AG20443 (cell line): ENCODE measurements at regions not wholly inside any gene's neighbourhood (a gene's known extent, or its start where the extent isn't known, plus 50 kb on each side); places are given as distances from the start of the nearest gene placed in this dataset.

Source experiments
- DNase-seq: peaks from one replicate; pipeline ENCODE4 v3.0.0; 2012; ENCODE audit warnings: low spot score, mixed read lengths

DNA sequence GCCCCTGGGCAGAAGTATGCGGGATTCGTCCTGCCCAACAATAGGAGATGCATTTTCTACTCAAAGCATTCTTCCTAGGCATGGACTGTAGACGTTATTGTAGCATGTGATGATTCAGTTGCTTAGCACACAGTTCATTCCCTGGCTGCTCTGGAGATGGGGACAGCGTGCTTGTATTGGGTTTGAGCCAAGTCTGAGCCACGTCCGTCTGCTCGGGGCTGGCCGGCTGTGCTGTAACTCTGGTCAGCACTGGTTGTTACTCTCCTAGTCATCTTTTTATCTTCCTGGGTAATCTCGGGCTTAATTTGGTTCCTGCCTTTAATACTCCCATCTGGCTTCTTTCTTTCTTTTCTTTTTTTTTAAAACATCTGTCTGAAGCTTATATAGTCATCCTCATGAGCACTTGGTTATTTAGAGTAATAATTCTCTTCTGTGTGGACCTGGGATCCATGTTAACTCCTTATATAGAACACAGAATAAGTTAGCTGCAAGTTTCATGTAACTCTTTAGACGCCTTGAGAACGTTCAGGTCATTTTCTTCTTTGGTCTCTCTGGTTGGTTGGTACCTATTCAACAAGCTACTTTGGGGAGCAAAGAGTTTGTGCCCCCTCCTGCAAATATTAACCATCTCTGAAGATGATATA is 118.8 kb upstream of the RPS23 start:
- peak; percentile 93 for DNase-seq

DNA sequence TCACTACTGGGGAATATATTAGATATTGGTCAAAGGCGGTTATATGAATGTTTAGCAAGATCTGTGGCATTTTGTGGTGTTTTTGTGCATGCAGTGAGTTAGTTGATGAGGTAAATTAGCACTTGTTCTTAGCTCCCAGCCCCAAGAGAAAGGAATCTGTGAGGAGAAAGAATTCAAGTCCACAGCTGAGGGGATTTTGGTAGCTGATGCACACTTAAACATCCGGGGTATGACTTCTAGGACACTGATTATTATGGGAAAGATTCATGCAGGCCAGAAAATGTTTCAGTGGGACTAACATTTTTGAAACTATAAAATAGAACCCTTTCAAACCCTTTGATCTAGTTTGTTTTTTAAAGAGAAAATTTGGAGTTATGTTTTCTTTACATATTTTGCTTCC is 118.2 kb upstream of the RPS23 start:
- DNase-seq, result no peak

DNA sequence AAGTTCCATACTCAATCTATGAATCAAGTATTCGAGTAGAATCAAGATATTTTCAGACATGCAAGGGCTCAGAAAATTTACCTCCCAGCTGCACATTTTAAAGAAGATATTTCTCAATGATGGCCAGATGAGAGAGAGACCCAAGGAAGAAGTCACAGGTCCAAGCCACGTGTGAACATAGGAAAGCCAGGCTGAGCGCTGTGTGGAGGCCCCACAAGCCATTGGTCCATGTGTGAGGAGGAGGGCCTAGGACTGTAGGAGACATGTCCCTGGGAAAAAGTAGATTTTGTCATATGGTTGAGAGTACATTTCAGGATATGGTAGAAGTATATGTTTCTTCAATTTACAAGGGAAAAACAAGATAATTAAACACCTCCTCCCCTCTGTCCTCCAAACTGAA is 115.8 kb upstream of the RPS23 start:
- DNase-seq, result no peak

DNA sequence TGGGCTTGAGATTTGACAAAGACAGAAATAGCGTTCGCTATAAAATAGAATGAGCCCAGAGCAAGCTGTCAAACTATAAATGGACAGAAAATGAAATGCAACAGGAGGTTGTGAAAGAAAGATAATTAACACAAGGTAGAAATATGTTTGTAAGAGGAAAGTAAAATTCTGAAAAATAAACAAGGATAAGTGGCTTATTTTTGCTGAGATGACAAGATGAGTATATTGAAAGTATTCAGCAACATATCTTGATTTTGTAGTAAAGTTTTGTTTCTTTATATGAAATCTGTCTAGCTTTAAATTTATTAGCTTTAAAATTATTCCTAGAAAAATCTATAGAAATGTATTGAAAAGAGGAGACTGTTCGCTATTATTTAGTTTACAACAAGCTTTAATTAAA is 111.9 kb upstream of the RPS23 start:
- DNase-seq, result no peak

DNA sequence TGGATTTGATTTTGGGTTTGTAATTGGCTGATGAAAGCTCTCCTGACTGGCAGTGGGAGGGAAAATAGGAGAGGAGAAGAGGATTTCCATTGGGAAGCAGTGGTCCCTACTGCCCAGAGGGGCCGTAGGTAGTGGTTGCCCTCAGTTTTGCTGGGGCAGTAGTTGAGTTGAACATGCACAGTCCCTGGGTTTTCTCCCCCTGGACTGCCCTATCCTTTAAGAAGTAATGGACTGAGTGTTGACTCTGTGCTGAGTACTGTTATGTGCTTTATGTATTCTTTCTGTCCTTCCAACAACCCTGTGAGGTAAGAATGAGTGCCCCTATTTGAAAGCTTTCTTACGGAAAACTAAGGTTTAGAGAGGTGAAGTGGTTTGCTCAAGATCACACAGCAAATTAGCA is 111.2 kb upstream of the RPS23 start:
- no peak for DNase-seq

DNA sequence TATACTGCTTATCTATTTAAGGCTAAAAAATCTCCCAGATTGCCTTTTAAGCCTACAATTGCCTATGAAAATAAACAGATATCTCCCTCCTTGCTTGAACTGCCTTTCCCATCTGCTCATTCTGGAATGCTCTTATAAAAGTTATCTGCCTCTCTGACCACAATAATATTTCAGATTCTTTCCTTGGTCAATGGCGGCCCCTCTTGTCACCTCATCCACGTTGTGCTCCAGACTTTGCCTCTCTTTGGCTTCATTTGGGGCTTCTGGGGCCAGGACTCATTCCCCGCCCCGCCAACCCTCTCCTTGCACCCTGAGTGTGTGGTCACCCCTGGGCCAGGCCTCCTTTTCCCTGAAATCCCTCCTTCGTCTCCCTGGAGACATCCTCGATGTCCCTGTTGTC is 110.0 kb upstream of the RPS23 start:
- peak; percentile 59 for DNase-seq

DNA sequence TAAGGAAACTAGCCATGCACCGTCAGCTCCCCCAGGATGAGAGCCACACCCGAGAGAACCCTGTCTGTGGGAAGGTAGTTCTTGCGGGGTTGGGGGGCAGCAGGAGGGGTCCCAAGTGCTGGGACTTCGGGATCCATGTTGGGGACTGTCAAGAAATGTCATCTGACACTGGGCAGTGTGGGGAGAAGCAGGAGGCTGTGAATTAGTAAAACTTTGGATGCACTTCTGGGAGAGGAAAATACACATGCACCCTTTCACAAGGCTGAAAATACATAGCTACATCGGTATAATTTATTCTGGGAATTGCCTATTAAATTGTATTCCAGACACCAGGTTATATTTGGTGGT is 109.6 kb upstream of the RPS23 start:
- no peak for DNase-seq

DNA sequence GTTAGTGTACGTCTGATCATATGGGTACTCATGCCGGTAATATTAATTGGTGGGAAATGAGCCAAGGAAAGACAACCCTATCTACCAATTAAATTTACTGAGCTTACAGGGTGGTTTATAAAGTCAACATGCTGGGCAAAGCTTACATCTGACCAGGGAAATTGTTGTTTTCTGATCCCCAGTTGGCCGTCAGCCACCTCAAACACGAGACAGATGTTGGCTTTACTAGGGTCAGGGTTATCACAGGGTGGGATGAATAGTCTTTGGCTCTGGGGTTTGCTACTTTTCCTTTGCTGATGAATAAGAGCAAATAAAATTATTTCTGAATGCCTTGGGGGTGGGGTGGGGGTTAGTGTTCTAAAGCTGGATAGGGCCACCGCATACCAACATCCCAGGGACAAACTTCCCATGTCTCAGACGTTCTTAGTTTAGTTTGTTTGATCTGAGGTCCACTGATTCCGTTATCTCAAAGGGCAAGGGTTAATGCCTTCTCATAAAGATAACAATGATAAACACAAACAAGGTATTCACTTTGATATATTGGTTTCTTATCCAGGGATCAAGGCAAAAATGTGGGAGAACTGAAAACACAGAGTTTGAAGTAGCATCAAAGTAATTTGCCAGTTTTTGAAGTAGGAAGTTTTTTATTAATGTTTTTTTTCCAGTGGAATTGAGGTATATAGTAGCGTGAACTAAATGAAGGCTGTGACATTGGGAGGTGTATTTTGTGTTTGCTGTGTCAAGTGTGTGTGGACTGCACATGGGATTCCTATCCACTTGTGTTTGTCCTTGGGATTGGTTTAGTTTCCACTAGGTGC is 109.1 kb upstream of the RPS23 start:
- no peak for DNase-seq

DNA sequence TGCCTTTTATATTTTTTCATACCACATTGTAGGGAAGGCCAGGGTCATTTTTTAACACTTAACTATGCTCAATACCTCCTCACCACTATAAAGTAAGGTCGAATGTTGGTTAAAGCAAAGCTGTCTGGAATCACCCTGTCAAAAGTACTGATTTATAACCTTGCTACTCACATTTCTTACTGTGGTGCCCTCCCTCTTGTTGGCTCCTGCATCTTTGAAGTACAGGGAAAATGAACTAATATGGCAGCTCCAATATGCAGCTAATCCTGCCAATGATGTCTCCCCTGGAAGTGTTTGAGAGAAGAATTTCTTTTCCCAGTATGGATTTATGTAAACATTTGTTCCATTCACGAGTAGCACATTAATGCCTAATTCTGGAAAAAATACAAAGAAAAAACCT is 108.4 kb upstream of the RPS23 start:
- no peak for DNase-seq

DNA sequence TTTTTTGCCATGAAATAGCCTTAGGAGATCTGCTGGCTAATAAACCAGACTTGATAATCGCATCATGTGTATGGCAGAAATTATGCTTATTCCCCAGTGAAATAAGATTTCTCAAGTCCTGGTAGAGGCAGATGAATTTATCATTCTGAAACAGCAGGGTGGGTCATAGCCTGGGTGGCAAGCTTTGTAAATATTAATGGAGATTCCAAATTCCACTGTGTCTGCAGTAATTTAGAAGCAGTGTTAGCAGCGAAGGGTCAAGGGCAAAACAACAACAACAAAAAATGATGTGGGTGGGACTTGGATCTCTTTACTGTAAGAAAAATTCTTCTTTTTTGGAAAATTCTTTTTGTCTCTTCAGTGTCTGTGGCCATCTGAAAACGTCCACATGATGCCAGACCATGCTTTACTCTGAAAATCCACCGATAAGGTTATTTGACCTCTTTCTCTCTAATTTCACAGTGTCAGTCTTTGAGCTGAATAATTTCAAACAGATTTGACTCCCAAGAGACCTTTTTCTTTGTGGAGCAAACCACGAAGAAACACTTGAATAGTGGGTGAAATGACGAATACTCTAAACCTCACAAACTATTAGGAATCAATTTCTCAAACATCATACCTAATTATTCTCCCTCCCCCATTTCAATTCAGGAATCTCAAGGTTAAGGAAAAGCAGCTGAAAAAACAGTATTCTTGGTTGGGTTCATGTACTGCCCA is 106.0 kb upstream of the RPS23 start:
- no peak for DNase-seq

DNA sequence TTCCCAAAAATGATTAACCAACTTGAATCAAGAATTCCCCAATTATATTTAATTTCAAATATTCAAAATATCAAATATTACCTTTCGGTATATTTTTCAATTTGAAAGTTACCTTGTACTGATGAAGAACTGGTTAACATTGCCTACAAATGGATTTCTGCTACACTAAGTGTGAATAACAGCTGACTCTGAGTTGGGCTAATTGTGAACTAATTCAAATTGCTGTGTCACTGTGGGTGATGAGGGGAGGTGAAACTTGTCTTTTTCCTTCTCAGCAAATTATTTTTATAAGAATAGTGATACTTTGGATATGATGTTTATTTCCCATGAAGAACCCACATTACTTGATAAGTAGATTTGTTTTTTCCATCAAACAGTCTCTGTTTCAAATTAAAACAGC is 103.4 kb upstream of the RPS23 start:
- DNase-seq, result no peak

DNA sequence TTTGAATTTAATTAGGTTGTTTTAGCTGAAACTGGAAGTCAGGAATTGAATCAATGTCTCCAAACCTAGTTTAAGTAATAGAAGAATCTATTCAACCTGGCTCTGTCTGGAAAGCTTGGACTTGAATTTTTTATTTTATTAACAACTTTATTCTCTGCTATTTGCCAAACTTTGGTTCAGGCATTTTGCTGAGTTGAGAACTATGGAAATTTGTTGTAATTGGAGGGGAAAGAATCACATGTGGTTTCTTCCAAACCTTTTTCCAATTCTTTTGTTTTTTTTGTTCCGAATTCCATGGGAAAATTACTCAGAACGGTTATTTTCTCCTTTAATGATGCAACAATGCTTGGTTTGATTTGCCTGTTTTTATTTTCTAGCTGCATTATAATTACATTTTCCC is 98.2 kb upstream of the RPS23 start:
- no peak for DNase-seq

DNA sequence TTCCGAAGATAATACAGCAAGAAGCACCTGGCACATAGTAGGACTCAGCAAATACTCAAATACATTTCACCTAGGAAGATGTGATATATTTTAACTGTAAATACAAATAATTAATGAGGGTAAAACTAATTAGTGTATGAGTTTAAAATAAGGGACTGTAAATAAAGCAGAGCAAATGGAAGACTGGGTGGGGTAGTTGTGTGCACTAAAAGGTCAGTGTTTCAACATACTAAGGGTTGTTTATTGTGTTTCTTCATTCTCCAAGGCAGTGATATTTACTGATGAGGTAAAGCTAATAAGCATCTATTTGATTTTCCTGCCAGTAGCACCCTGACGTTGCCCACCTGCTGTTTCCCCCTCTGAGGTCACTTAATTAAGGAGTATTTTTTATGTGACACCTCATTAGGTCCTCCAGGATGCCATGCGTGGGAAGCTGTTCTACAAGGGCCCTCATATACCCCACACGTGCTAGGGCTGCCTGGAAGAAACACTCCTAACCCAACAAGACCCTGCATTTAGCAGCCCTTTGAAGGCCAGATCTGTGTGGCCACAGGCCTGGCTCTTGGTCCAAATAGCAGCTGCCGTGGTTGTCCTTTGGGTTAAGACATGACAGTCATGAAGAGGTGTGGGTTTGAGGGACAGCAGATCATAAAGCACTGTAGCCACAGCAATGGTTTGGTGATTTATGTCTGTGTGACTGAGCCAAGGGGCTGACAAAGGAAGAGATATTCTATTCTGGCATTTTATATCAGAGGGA is 97.5 kb upstream of the RPS23 start:
- DNase-seq, result no peak

DNA sequence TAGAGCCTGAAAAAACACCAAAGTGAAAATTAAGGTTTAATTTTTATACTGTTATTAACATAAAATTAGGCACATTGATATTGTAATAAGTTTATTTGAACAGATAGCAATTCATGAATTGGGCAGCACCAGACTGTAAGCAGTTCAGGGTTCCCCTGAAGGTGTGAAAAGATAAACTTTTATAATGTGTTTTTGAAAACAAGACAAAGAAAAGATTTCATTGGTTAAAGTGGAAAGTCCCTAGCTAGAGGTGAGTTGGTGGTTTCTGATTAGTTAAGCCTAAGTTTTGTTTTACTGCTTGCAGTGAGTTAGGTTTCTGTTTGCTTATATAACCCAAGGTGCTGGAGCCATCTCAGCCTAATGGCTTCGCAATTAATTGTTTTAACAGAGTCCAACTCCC is 96.5 kb upstream of the RPS23 start:
- no peak for DNase-seq

DNA sequence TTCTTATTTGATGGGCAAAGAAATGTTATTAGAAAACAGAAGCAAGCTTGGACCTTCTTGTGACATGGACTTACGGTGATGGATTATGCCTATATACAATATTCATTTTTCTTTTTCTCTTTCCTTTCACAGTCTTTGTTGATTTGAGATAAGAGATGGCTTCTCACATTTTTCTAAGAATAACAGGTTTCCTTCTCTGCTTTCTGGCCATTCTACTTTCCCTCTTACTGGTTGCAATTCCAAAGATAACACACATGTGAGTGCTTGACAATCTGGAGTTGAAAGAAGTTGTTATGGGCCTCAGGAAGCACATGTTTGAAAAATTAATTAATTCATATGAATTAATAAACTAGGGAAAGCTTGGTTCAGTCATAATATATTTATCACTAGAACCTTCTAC is 89.8 kb upstream of the RPS23 start:
- no peak for DNase-seq

DNA sequence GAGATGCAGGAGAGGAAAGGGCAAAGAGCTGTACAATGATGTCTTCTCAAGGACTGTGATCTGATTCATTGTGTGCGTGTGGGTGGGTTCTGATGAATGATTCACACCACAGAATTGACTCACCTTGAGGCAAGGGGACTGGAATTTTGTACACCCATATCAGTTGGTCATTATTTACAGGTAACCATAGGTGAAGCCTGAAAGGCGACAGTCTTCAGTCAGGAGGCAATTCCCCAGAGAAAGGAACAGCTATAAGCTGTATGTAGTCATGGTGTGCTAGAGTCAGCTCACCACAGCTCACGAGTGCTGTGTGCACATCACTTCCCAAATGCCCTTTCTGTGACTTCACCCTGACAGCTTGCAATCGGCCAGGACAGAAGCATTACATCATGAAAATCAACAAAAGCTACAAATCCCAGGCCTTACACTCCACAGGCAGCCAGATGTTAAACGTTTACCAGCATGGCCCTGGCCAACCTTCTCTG is 87.6 kb upstream of the RPS23 start:
- DNase-seq, result peak; percentile 34

DNA sequence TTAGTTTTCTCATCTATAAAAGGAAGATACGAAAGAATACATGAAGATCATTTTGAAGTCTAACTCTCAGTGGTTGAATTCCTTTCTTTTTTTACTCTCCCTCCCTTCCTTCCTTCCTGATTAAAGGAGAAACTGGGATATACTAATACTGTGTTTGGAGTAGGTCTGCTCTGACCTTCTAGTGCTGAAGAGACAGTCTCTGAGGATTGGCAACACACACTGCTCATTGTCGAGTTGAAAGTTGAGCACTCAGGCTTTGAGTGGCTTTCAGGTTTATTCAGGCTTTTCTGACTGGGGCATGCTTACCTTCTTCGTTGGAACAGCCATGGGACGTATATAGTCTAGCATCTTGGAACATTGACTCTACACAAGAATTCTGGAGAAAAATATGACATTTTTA is 86.9 kb upstream of the RPS23 start:
- DNase-seq, result no peak

DNA sequence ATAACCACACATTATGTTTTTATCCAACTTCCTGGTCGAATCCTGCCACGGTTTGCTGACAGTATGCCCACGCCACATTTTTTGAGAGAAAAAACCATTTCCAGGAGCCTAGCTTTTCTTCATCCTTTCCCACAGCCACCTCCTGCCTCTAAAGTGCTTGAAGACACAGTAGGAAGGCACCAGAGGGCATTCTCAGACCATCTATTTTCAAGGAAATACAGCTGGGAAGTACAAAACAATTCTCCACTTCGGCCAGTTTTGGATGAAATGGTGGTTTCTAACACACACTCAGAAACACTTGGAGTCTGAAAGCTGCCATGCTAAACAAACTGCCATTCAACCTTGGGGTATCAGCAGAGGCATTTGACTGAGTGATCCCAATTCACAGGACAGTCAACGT is 86.3 kb upstream of the RPS23 start:
- DNase-seq, result peak; percentile 69

DNA sequence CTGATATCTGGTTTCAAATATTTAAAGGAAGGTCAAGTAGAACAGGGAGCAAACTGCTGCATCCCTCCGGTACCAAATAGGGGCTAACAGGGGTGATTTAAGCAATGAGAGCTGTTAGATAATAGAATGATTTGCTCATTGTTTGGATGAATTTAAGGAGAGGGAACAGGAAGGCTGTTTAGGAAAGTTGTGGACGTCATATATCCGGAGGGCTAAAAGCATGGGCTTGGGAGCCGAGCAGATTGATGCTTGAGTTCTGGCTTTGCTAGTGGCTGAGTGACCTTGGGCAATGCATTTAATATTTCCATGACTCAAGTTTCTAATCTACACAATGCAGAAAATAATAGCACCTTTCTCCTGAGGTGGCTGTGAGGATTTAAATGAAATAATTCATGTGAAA is 85.4 kb upstream of the RPS23 start:
- DNase-seq, result no peak

DNA sequence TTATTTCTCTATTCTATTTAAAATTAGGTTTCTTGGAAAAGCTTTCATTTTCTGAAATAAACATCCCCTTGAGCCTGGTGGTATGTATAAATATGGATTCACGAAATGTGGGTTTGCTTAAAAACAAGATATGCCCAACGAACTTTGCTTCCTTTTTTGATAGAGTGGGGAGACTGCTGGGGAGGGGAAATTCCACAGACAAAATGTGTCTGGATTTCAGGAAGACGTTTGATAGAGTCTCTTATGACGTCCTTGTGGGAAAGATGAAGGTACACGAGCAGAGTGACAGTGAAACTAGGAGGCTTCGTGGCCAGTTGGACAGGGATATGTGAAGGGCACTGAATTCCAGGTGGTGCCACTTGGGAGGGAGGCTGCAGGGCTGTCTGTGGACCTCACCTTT is 84.5 kb upstream of the RPS23 start:
- DNase-seq, result no peak

DNA sequence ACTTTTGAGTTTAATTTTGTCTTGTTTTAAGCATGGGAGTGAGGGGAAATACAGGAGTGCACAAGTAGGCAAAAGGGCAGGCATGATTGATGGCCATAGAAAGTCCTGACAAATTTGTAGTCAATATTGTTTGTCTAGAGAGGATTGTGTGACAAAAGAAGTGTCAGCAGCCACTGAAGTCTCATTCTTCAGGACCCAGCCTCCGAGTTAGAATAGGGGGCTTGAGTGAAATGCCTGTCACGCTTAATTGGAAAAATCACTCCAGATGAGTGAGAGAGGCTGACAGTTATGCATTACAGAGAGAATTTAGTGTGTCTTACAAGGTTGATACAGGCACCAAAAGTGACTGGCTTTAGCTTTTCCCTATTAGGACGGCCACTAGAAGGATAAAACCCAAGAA is 81.9 kb upstream of the RPS23 start:
- no peak for DNase-seq

DNA sequence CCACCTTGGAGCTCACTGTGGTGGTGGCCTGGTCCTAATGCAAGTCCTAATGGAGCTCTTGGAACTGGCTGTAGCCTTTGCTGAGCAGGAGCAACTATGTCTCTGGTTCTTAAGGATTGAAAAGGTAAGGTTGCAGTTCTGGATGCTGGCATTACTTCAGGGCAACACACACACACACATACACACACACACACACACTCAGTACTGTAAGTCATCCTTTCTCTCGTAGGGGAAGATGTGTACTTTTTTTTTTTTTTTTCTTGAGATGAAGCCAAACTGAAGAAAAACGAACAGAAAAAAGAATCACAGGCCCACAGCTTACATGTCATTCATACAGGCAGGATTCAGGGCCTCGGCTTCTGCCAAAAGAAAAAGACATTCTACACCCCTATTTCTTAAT is 81.1 kb upstream of the RPS23 start:
- DNase-seq, result no peak

DNA sequence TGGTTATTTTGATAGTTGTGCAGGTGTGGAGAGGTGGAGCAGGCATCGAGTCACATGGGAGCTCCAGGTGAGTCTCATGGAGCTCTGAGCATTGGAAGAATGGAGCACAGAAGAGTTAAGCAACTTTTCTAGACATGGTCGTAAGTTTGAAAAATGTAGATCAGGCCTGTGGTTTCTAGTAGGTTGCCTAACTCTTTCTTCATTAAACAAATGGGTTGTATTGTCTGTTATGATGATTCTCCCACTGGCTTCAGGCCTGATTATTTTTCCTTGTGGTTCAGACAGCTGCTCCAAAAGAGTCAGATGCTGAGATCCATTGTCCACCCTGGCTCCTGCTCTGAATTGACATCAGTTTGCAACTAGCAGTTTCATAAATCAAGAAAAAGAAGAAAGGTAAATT is 80.3 kb upstream of the RPS23 start:
- peak; percentile 63 for DNase-seq
